ENCODE measurements at regions not wholly inside any gene's neighbourhood (a gene's known extent, or its start where the extent isn't known, plus 50 kb on each side); places are given as distances from the start of the nearest gene placed in this dataset.

- DNase-seq (ENCODE audit: low spot score) (no peak), ATAC-seq (ENCODE audit: insufficient number of reproducible peaks, low FRiP score, low read depth) (no peak)
- H3K27me3 ChIP-seq (replicated peaks; ENCODE audit: insufficient read depth), result no peaks in the 10 kb centered on the region
- H3K4me1 ChIP-seq (ENCODE audit: control insufficient read depth in 1 of 2, low read depth in 2 of 2), result no peaks in the 10 kb centered on the region
- H3K27ac ChIP-seq, result no peak overlapping the region
- H3K36me3 ChIP-seq, result no peaks in the 10 kb centered on the region
- no peak for TF ChIP-seq CTCF (IDR thresholded peaks at IDR 0.05)
- H3K4me3 ChIP-seq, result no peak overlapping the region
- H3K9me3 ChIP-seq, result no peaks in the 10 kb centered on the region
Measured at GRCh38 chr6:169388395-169389166, 134.9 kb upstream of the THBS2 start.

- H3K36me3 ChIP-seq, result no peaks in the 10 kb centered on the region
- no peaks in the 10 kb centered on the region for H3K27me3 ChIP-seq (replicated peaks; ENCODE audit: insufficient read depth)
- no peak for ATAC-seq (ENCODE audit: insufficient number of reproducible peaks, low FRiP score, low read depth)
- no peak for TF ChIP-seq CTCF (IDR thresholded peaks at IDR 0.05)
- no peak for DNase-seq (ENCODE audit: low spot score)
- H3K9me3 ChIP-seq, result no peaks in the 10 kb centered on the region
- H3K27ac ChIP-seq, result no peak overlapping the region
- H3K4me1 ChIP-seq (ENCODE audit: control insufficient read depth in 1 of 2, low read depth in 2 of 2), result no peaks in the 10 kb centered on the region
- no peak overlapping the region for H3K4me3 ChIP-seq
Measured at GRCh38 chr6:169387809-169388383, 134.2 kb upstream of the THBS2 start.

- peak overlapping the region; percentile 8 for H3K4me3 ChIP-seq
- H3K36me3 ChIP-seq, result no peaks in the 10 kb centered on the region
- TF ChIP-seq CTCF (IDR thresholded peaks at IDR 0.05), result no peak
- DNase-seq (ENCODE audit: low spot score) (no peak), ATAC-seq (ENCODE audit: insufficient number of reproducible peaks, low FRiP score, low read depth) (no peak)
- no peaks in the 10 kb centered on the region for H3K9me3 ChIP-seq
- no peaks in the 10 kb centered on the region for H3K4me1 ChIP-seq (ENCODE audit: control insufficient read depth in 1 of 2, low read depth in 2 of 2)
- no peak overlapping the region for H3K27ac ChIP-seq
- H3K27me3 ChIP-seq (replicated peaks; ENCODE audit: insufficient read depth), result no peaks in the 10 kb centered on the region
Measured at GRCh38 chr6:169386411-169387057, 132.9 kb upstream of the THBS2 start.

- no peak for ATAC-seq (ENCODE audit: insufficient number of reproducible peaks, low FRiP score, low read depth)
Measured at GRCh38 chr6:169385237-169385880, 131.7 kb upstream of the THBS2 start.

More at GRCh38 chr6:169385237-169385880, 131.7 kb upstream of the THBS2 start:
- no peaks in the 10 kb centered on the region for H3K9me3 ChIP-seq
- no peak overlapping the region for H3K4me3 ChIP-seq
- no peaks in the 10 kb centered on the region for H3K4me1 ChIP-seq (ENCODE audit: control insufficient read depth in 1 of 2, low read depth in 2 of 2)
- H3K27ac ChIP-seq, result no peak overlapping the region
- H3K27me3 ChIP-seq (replicated peaks; ENCODE audit: insufficient read depth), result no peaks in the 10 kb centered on the region
- DNase-seq (ENCODE audit: low spot score), result no peak
- TF ChIP-seq CTCF (IDR thresholded peaks at IDR 0.05), result no peak
- no peaks in the 10 kb centered on the region for H3K36me3 ChIP-seq

All from thoracic aorta (tissue), 2 donors.